K562 (cell line): ENCODE measurements at regions not wholly inside any gene's neighbourhood (a gene's known extent, or its start where the extent isn't known, plus 50 kb on each side); places are given as distances from the start of the nearest gene placed in this dataset.

ENCODE experiments used
- ATAC-seq: fragments of 200-7000 bp; cut with Tn5 transposase; 3 replicates; pipeline ENCODE4 v1.9.1; 2020; ENCODE audit warnings: moderate library complexity
- BruUV-seq: library from RNA; stranded (reverse); fragments of 400-500 nt; replicated peaks from 2 replicates; lab custom pipeline; 2021; lab: Mats Ljungman, UMichigan
- CTCF ChIA-PET: fragments of 300-600 bp; formaldehyde crosslinking; extraction: SDS; loops from one replicate; lab custom pipeline; 2021; ENCODE audit warnings: low intra/inter-chr PET ratio; lab: Yijun Ruan, JAX
- POLR2A ChIA-PET: fragments of 300-600, 350-650 bp; sonication (Branson Sonifier 250); formaldehyde crosslinking; extraction: SDS; loops from one replicate; lab custom pipeline; 2021; ENCODE audit warnings: antibody characterized with exemption, inconsistent platforms; lab: Yijun Ruan, JAX
- DNase-seq, 4 experiments: peaks; one replicate each; pipeline versions ENCODE4 v3.0.0 to v3.0.0-alpha.2; 2011 to 2018; ENCODE audit warnings: low spot score in 3 of 4, mixed read lengths in 3 of 4; ENCODE audit errors: extremely low read depth in 1 of 4
- FAIRE-seq: peaks from 2 replicates; lab custom pipeline; 2011; peaks lifted over from hg19 to GRCh38; lab: Jason Lieb, UNC
- H2AFZ ChIP-seq: 2 replicates; pipeline ENCODE4 v1.6.0; 2011; ENCODE audit warnings: low read depth, low read length, control low read depth, inconsistent platforms
- H3K27ac ChIP-seq: fragments of 200-600 bp; 3 replicates; pipeline ENCODE4 v1.8.0; 2011; ENCODE audit warnings: low read depth, mild to moderate bottlenecking, control low read depth, inconsistent platforms, low read length, moderate library complexity, mixed read lengths; ENCODE audit errors: extremely low read depth
- H3K27me3 ChIP-seq, 2 experiments: fragments of 300-600 bp in 1 of 2; 2 replicates in 1 of 2; 3 replicates in 1 of 2; pipeline versions ENCODE4 v1.6.0 to v1.8.0; 2011; ENCODE audit warnings: inconsistent platforms in 2 of 2, low read length in 2 of 2, mild to moderate bottlenecking in 1 of 2, mixed read lengths in 1 of 2, moderate library complexity in 1 of 2; ENCODE audit not compliant: control insufficient read depth in 2 of 2, insufficient read depth in 2 of 2
- H3K36me3 ChIP-seq: fragments of 300-600 bp; 3 replicates; pipeline ENCODE4 v1.8.0; 2011; ENCODE audit warnings: mild to moderate bottlenecking, low read length, inconsistent platforms; ENCODE audit not compliant: control insufficient read depth, insufficient read depth
- H3K4me1 ChIP-seq, 2 experiments: fragments of 200-600 bp in 1 of 2; replicated peaks in 1 of 2; 2 replicates in 1 of 2; 3 replicates in 1 of 2; pipeline versions ENCODE4 v1.5.1 to v1.8.0; 2011; ENCODE audit warnings: inconsistent platforms in 2 of 2, low read length in 2 of 2, mild to moderate bottlenecking in 1 of 2, mixed read lengths in 1 of 2, moderate library complexity in 1 of 2; ENCODE audit not compliant: control insufficient read depth in 2 of 2, insufficient read depth in 2 of 2
- H3K4me2 ChIP-seq: 2 replicates; pipeline ENCODE4 v1.6.1; 2011; ENCODE audit warnings: low read length, control low read depth, inconsistent platforms, mixed read lengths; ENCODE audit not compliant: insufficient read depth
- H3K4me3 ChIP-seq: fragments of 200-600 bp; sonication (generic), shearing (Covaris generic); 2 replicates; pipeline ENCODE4 v1.5.1; 2016; ENCODE audit warnings: control low read depth, inconsistent platforms
- H3K79me2 ChIP-seq: fragments of 200-600 bp; 3 replicates; pipeline ENCODE4 v1.8.0; 2011; ENCODE audit warnings: low read length, inconsistent platforms; ENCODE audit not compliant: control insufficient read depth, insufficient read depth
- H3K9ac ChIP-seq, 2 experiments: 2 replicates each; pipeline versions ENCODE4 v1.6.0 to v1.6.1; 2011; ENCODE audit warnings: low read depth in 2 of 2, low read length in 2 of 2, control low read depth in 1 of 2, inconsistent platforms in 1 of 2, mild to moderate bottlenecking in 1 of 2, mixed read lengths in 1 of 2; ENCODE audit not compliant: insufficient read depth in 1 of 2
- H3K9me1 ChIP-seq: one replicate; pipeline ENCODE4 v1.6.0; 2011; ENCODE audit warnings: inconsistent platforms, mild to moderate bottlenecking, low read length, moderate library complexity; ENCODE audit not compliant: control insufficient read depth, insufficient read depth
- H3K9me3 ChIP-seq: replicated peaks from 2 replicates; pipeline ENCODE4 v1.5.1; 2011; ENCODE audit warnings: low read depth, low read length, inconsistent platforms; ENCODE audit not compliant: control insufficient read depth, insufficient read depth
- H4K20me1 ChIP-seq: replicated peaks from 2 replicates; pipeline ENCODE4 v1.6.1; 2011; ENCODE audit warnings: low read length, inconsistent platforms, mixed read lengths; ENCODE audit not compliant: control insufficient read depth, insufficient read depth
- GTF2F1 ChIP-seq: IDR thresholded peaks from 2 replicates; pipeline ENCODE4 v1.6.1; 2011; ENCODE audit warnings: low read depth, low read length, improper control_type of control experiment
- PCBP1 ChIP-seq: fragments of 200-400 bp; formaldehyde crosslinking; IDR thresholded peaks from 2 replicates; pipeline ENCODE4 v1.6.1; 2018; ENCODE audit warnings: mild to moderate bottlenecking, low read depth, low read length; ENCODE audit not compliant: poor library complexity, severe bottlenecking
- POLR2A ChIP-seq: fragments of 450-650 bp; conservative IDR thresholded peaks from 2 replicates; pipeline ENCODE4 v1.6.1; 2016
- TBP ChIP-seq: optimal IDR thresholded peaks from 2 replicates; pipeline ENCODE3; 2011; ENCODE audit warnings: low read depth, low read length, improper control_type of control experiment
- TCFL5 ChIP-seq: fragments of 250-450 bp; sonication (Bioruptor Pico); conservative IDR thresholded peaks from 2 replicates; pipeline ENCODE4 v1.6.1; 2021; ENCODE audit warnings: mild to moderate bottlenecking, moderate library complexity, matching md5 sums
- THRAP3 ChIP-seq: fragments of 450-650 bp; IDR thresholded peaks from 2 replicates; pipeline ENCODE4 v1.6.1; 2016; ENCODE audit warnings: mild to moderate bottlenecking, inconsistent platforms, borderline replicate concordance
- XRCC3 ChIP-seq: fragments of 450-650 bp; IDR thresholded peaks from 2 replicates; pipeline ENCODE4 v1.6.1; 2017; ENCODE audit warnings: mild to moderate bottlenecking, moderate library complexity
- in situ Hi-C: fragments of 300-500 bp; cut with MboI; formaldehyde crosslinking; loops from 4 replicates; pipeline ENCODE4 v1.15.0; 2018; ENCODE audit warnings: inconsistent platforms, mixed read lengths
- intact Hi-C: fragments of 100-400 bp; cut with micrococcal nuclease; formaldehyde crosslinking; loops from 2 replicates; pipeline ENCODE4 v1.14.2; 2022
- TF ChIP-seq, protein P1 (sequence below): sonication (generic); formaldehyde crosslinking; IDR thresholded peaks from 2 replicates; pipeline ENCODE4 v1.8.0; 2022; ENCODE audit warnings: missing genetic modification reagents, mild to moderate bottlenecking, borderline replicate concordance

DNA sequence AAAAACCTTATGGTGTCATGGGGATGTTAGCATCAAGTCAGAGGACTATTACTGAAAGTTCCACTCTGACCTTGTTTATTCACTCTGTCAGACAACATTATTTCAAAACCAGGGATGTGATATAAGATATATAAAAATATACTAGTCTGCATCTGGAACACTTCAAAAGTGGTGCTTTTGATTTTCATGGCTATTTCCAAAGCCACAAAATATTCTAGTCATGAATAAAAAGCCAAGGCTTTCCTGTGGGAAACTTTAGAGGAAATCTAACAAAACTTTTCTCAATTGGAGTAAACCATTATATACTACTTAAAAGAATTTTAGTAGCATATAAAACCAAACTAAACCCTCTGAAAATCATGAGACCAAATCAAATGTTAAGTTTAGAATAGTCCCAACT lies 205.2 kb downstream of the TMEM26 start:
- Histone ChIP-seq H4K20me1 (no peaks in the 10 kb centered on the region), H3K9me1 (no peaks in the 10 kb centered on the region), H3K9ac (no peak overlapping the region), H2AFZ (no peak overlapping the region), H3K9me3 (no peaks in the 10 kb centered on the region), H3K4me1 (no peaks in the 10 kb centered on the region), H3K4me3 (no peak overlapping the region), H3K79me2 (no peaks in the 10 kb centered on the region), H3K36me3 (no peaks in the 10 kb centered on the region)
- ChIA-PET POLR2A (no interaction called here), CTCF (no interaction called here)
- ATAC-seq, result no peak
- no peak for DNase-seq
- intact Hi-C loops, result no loop called here
- BruUV-seq, result no TSS peak
- TF ChIP-seq THRAP3 (no peak), TCFL5 (CRISPR knock-in tag) (no peak), TBP (no peak), XRCC3 (no peak), GTF2F1 (no peak), POLR2A (no peak), PCBP1 (no peak)
- TF ChIP-seq, protein P1, sequence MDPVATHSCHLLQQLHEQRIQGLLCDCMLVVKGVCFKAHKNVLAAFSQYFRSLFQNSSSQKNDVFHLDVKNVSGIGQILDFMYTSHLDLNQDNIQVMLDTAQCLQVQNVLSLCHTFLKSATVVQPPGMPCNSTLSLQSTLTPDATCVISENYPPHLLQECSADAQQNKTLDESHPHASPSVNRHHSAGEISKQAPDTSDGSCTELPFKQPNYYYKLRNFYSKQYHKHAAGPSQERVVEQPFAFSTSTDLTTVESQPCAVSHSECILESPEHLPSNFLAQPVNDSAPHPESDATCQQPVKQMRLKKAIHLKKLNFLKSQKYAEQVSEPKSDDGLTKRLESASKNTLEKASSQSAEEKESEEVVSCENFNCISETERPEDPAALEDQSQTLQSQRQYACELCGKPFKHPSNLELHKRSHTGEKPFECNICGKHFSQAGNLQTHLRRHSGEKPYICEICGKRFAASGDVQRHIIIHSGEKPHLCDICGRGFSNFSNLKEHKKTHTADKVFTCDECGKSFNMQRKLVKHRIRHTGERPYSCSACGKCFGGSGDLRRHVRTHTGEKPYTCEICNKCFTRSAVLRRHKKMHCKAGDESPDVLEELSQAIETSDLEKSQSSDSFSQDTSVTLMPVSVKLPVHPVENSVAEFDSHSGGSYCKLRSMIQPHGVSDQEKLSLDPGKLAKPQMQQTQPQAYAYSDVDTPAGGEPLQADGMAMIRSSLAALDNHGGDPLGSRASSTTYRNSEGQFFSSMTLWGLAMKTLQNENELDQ (CRISPR knock-in tag), result no peak
- TF ChIP-seq, all 486 proteins: peak for 0
- Histone ChIP-seq H3K4me2 (no peak overlapping the region), H3K27ac (no peak overlapping the region), H3K27me3 (no peaks in the 10 kb centered on the region)
- in situ Hi-C loops, result no loop called here
- FAIRE-seq, result no peak
